BJ (cell line): ENCODE measurements at regions not wholly inside any gene's neighbourhood (a gene's known extent, or its start where the extent isn't known, plus 50 kb on each side); places are given as distances from the start of the nearest gene placed in this dataset.

Experiments
- CTCF ChIA-PET: fragments of 350-600 bp; formaldehyde crosslinking; extraction: SDS; loops from one replicate; lab custom pipeline; 2021; ENCODE audit warnings: antibody characterized with exemption, inconsistent platforms; lab: Yijun Ruan, JAX
- POLR2A ChIA-PET: fragments of 300-600 bp; sonication (Branson Sonifier 250); formaldehyde crosslinking; extraction: SDS; loops from one replicate; lab custom pipeline; 2021; ENCODE audit warnings: antibody characterized with exemption; lab: Charles Lee
- DNase-seq: peaks from one replicate; pipeline ENCODE4 v3.0.0-alpha.2; 2011; ENCODE audit warnings: low read depth
- H3K27me3 ChIP-seq: 2 replicates; pipeline ENCODE4 v1.6.0; 2011; ENCODE audit warnings: low read length; ENCODE audit not compliant: control insufficient read depth, insufficient read depth
- H3K36me3 ChIP-seq: 2 replicates; pipeline ENCODE4 v1.5.1; 2011; ENCODE audit warnings: low read length; ENCODE audit not compliant: control insufficient read depth, insufficient read depth
- H3K4me3 ChIP-seq: 2 replicates; pipeline ENCODE4 v1.5.1; 2011; ENCODE audit warnings: low read depth, mild to moderate bottlenecking, control low read depth, low read length
- CTCF ChIP-seq: IDR thresholded peaks from 2 replicates; pipeline ENCODE4 v1.5.1; 2011; ENCODE audit warnings: low read depth, mild to moderate bottlenecking, control low read depth, inconsistent platforms, low read length, moderate library complexity; ENCODE audit not compliant: insufficient read depth

- DNase-seq = no peak
- no peak for TF ChIP-seq CTCF
- H3K4me3 ChIP-seq = no peak overlapping the region
- ChIA-PET CTCF (no interaction called here), POLR2A (no interaction called here)
- no peaks in the 10 kb centered on the region for H3K36me3 ChIP-seq
- no peaks in the 10 kb centered on the region for H3K27me3 ChIP-seq
Observed at GRCh38 chr18:66346833-66347588, 256.9 kb downstream of the CDH19 start.

DNA sequence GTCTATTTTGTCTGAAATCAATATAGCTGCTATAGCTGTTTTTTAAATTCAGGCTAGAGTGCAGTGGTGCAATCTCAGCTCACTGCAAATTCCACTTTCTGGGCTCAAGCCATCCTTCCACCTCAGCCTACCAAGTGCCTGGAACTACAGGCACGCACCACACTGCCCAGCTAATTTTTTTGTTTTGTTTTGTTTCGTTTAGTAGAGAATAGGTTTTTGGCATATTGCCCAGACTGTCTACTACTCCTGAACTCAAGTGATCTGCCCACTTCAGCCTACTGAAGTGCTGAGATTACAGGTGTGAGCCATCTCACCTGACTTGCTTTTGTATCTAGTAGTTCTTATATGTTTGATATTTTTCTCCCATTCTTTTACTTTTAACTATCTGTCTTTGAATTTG lies 259.7 kb downstream of the CDH19 start:
- H3K27me3 ChIP-seq = no peaks in the 10 kb centered on the region
- ChIA-PET POLR2A (no interaction called here), CTCF (no interaction called here)
- no peaks in the 10 kb centered on the region for H3K36me3 ChIP-seq
- DNase-seq = no peak
- H3K4me3 ChIP-seq = no peak overlapping the region
- TF ChIP-seq CTCF = no peak

- DNase-seq = no peak
- Histone ChIP-seq H3K36me3 (no peaks in the 10 kb centered on the region), H3K4me3 (no peak overlapping the region), H3K27me3 (no peaks in the 10 kb centered on the region)
- no peak for TF ChIP-seq CTCF
- ChIA-PET CTCF (no interaction called here), POLR2A (no interaction called here)
Observed at GRCh38 chr18:66342577-66342976, 261.3 kb downstream of the CDH19 start.

DNA sequence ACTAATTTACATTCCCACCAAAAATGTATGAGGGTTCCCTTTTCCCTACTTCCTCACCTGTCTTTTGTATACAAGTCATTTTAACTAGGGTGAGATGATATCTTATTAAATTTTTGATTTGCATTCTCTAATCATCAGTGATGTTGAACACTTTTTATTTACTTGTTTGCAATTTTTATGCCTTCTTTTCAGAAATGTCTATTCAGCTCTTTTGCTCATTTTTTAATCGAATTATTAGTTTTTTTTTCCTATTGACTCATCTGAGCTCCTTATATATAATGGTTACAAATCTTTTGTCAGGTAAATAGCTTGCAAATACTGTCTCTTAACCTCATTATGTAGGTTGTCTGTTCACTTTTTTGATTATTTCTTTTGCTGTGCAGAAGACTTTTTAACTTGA lies 269.4 kb downstream of the CDH19 start:
- no peak for DNase-seq
- Histone ChIP-seq H3K4me3 (no peak overlapping the region), H3K36me3 (no peaks in the 10 kb centered on the region), H3K27me3 (no peaks in the 10 kb centered on the region)
- no peak for TF ChIP-seq CTCF
- CTCF ChIA-PET = no interaction called here
- POLR2A ChIA-PET = no interaction called here

- Histone ChIP-seq H3K27me3 (no peaks in the 10 kb centered on the region), H3K4me3 (no peak overlapping the region), H3K36me3 (no peaks in the 10 kb centered on the region)
- ChIA-PET POLR2A (no interaction called here), CTCF (no interaction called here)
- TF ChIP-seq CTCF = no peak
- no peak for DNase-seq
Observed at GRCh38 chr18:66329716-66330115, 274.2 kb downstream of the CDH19 start.
